Sigmoid colon (tissue), 4 donors: ENCODE measurements at regions not wholly inside any gene's neighbourhood (a gene's known extent, or its start where the extent isn't known, plus 50 kb on each side); places are given as distances from the start of the nearest gene placed in this dataset.

ENCODE experiments used
- EP300 ChIP-seq, 4 donors: sonication (generic); formaldehyde crosslinking; IDR thresholded peaks; one replicate each; pipeline ENCODE4 v1.6.1; 2017; ENCODE audit warnings: antibody characterized with exemption in 4 of 4
- POLR2A ChIP-seq, 2 donors: fragments of 450-650 bp; IDR thresholded peaks; one replicate each; pipeline ENCODE4 v1.6.1; 2016; ENCODE audit warnings: antibody characterized with exemption in 2 of 2, mild to moderate bottlenecking in 2 of 2, moderate library complexity in 2 of 2
- POLR2AphosphoS5 ChIP-seq, 4 donors: sonication (generic); formaldehyde crosslinking; IDR thresholded peaks; one replicate each; pipeline ENCODE4 v1.6.1; 2017; ENCODE audit warnings: antibody characterized with exemption in 4 of 4
- TF ChIP-seq, protein P1 (sequence below), 4 experiments: fragments of 450-650 bp in 3 of 4; fragments of 200-600 bp in 1 of 4; IDR thresholded peaks; one replicate each; pipeline ENCODE4 v1.5.1; 2016 to 2019; ENCODE audit warnings: antibody characterized with exemption in 4 of 4, mild to moderate bottlenecking in 3 of 4, moderate library complexity in 2 of 4

DNA sequence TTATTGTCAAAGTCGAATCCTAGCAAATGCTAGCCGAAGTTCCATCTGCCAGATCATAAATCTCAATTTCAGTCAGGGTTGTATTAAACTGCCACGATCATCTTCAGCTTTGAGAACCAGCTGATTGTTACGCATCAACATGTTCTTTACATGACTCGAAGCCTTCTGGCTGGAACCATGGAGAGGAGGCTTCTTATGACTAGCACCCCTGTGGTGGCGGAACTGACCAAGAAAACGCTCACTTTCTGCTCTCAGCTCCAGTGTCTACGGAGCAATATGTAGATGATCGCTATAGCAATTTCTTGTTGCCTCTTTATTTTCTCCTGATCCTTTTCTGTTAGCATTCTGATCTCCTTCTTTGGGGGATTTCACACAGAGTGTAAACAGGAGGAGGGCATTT, 479.4 kb upstream of the SLC35B3 start:
- TF ChIP-seq, protein P1, sequence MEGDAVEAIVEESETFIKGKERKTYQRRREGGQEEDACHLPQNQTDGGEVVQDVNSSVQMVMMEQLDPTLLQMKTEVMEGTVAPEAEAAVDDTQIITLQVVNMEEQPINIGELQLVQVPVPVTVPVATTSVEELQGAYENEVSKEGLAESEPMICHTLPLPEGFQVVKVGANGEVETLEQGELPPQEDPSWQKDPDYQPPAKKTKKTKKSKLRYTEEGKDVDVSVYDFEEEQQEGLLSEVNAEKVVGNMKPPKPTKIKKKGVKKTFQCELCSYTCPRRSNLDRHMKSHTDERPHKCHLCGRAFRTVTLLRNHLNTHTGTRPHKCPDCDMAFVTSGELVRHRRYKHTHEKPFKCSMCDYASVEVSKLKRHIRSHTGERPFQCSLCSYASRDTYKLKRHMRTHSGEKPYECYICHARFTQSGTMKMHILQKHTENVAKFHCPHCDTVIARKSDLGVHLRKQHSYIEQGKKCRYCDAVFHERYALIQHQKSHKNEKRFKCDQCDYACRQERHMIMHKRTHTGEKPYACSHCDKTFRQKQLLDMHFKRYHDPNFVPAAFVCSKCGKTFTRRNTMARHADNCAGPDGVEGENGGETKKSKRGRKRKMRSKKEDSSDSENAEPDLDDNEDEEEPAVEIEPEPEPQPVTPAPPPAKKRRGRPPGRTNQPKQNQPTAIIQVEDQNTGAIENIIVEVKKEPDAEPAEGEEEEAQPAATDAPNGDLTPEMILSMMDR (IDR thresholded peaks at IDR 0.05): no peak
- no peak for TF ChIP-seq POLR2A (IDR thresholded peaks at IDR 0.05)
- TF ChIP-seq POLR2AphosphoS5 (IDR thresholded peaks at IDR 0.05): no peak
- TF ChIP-seq EP300 (IDR thresholded peaks at IDR 0.05): no peak
